Amniotic epithelial cell (primary cell): ENCODE measurements at regions not wholly inside any gene's neighbourhood (a gene's known extent, or its start where the extent isn't known, plus 50 kb on each side); places are given as distances from the start of the nearest gene placed in this dataset.
A peak's percentile ranks its signal among the peaks of the same experiment; 100 is the strongest.

ENCODE experiments used
- DNase-seq: peaks from one replicate; pipeline ENCODE4 v3.0.0-alpha.2; 2010; ENCODE audit warnings: low read depth

DNA sequence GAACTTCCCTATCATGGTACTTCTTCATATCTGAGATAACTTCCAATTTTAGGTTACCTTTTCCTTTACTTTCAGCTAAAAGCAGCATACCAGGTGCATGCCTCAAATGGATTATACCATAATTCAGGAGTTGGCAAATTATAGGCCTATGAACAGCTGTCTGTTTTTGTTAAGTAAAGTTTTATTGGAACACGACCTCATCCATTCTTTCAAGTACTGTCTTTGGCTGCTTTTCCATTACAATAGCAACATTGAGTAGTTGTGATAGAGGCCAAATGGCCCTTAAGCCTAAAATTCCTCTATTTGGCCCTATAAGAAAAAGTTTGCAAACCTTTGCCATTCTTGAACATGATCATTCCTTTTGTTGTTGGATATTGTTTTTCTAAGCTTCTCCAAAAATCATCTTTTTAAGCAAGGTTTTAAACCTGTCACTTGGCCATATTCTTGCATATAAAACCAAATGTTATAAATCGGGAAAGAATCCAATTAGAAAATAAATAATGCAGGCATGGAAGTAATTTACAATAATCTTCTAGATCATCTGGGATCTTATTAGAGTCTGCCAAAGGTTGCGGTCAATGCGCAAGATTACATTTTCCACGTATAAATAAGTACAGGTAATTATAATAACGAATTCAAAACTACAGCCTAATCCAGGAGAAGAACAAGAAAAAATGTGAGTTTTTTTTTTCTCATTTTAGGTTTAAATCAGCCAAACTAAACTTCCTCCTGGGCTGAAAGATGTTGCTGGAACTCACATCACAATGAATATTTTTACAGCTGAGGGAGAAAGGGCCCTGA lies 226.5 kb upstream of the ANKRD55 start:
- DNase-seq, result no peak

DNA sequence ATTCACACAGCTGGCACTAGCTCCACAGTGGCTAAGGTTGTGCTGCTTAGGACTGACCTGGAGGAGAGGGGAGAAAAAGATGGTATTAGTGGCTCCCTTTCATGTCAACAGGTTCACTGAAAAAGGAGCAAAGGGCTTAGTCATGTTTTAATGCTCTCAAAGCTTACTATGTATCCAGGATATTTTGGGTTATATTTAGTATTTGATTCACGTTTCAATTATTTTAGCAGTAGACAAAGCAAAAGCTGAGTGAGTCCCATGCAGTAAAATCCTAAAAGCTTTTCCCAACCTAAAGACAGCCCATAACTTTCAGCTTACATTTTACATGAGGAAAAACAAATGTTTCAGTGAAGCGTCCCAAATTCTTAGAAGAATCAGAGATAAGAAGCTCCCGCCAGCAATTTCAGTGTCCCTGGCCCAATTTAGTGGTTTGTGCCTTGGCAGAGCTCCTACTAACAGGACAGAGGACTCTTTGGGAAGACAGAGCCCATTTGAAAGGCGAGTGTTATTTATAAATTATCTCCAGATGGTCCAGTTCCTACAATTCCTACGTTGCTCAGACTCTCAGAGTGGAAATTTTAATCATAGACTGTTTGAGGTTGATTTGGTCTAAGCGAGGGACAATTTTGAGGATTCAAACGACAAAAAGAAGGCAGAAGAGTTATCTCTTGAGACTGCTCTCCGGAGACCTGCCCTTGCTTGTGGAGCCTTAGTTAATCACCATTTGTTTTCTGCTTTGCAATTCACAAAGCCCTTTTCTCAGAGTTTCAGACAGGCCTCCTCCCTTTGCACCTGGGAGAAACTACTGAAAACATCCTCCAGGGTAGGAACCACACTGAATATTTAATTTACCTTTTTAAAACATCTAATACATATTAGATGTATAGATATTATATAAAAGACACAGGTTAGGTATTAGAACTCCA lies 225.0 kb upstream of the ANKRD55 start:
- DNase-seq, result no peak

DNA sequence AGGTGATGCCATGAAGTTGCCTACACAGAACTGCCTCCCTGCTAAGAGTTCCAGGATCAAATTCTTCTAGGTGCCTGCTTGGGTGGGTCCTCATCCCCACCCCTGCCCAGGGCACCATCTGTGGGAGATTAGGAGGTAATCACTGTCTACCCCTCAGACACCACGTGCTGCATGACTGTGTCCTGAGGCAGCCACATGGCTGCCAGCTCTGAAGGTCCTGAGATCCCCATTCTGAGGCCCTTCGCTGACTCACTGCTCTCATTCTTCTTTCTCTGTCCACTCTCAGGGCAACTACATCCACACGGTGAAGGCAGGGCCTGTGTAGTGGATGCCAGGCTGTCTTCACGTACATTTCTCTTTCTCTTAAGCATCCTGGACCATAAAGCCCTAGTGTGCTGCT lies 222.9 kb upstream of the ANKRD55 start:
- DNase-seq, result peak; percentile 60

DNA sequence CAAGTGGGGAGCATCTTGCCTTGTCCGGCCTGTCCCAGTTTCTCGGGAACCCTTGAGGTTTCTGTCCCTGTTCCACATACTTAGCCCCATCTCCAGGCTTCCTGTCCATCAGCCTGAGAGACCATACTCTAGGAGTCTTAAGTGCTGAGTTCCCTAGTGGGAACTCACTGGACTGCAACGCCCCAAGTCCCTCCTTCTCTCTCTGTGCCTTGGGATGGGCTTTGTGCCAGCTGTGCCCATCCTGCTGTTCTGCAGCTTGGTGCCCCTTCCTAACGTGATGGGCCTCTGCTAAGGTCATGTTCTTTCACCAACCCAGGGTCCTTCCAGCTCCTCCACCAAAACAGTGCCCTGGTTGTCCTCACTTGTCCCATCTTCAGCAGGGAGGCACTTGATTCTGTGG lies 222.3 kb upstream of the ANKRD55 start:
- DNase-seq, result no peak

DNA sequence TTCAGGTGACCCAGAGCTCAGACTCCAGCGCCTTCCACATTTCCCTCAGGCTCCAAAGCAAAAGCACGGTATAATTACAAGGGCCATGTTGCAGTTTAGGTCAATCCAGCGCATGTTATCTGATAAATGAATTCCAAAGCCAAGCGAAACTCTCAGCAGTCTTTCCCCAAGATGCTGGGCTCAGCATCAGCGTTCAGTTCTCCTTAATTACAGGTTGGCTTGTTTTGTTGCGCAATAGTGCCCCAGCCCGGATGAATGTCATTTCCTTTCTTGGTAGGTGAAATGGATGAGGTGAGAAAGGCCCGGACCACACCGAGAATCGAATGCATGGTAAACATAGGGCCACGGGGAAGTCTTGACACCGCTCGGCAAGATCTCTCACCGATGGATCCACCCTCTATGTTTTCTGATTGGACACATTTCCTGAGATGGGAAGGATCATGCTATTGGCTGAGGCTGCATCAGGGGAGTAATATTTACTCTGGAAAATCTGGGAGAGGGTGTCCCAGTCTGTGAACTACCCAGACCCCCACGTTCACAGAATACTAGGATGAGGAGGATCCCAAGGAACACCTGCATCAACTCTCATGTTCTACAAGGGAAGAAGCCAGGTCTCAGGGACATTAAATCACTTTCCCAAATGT lies 221.2 kb upstream of the ANKRD55 start:
- DNase-seq, result no peak

DNA sequence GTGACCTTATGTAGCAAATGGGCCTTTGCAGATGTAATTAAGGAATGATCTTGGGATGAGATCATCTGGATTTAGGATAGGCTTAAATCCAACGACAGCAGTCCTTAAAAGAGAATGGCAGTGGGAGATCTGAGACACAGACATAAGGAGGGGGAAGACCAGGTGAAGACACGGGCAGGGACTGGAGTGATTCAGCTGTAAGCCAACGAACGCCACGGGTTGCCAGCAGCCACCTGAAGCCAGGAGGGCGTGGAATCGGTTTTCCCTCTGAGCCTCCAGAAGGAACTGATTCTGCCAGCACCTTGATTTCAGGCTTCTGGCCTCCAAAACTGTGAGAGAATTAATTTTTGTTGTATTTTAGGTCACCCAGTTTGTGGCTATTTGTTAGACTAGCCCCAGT lies 218.6 kb upstream of the ANKRD55 start:
- no peak for DNase-seq

DNA sequence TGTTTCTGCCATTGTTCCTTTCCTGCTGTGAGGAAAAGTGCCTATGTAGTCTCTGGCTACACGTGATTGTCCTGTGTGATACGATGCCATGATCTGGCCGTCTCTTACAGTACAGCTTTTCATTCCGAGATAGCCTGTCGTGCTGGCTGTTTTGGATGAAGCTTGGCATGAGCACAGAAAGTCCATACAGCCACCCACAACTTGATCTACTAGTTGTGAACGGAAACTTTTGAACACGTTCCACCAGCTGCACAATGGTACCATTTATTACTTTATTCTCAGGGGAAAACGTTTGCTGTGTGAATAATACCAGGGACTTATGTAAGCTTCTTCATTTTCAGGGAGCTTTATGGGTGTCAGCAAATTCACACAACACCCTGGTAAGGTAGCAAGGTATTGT lies 217.6 kb upstream of the ANKRD55 start:
- no peak for DNase-seq

DNA sequence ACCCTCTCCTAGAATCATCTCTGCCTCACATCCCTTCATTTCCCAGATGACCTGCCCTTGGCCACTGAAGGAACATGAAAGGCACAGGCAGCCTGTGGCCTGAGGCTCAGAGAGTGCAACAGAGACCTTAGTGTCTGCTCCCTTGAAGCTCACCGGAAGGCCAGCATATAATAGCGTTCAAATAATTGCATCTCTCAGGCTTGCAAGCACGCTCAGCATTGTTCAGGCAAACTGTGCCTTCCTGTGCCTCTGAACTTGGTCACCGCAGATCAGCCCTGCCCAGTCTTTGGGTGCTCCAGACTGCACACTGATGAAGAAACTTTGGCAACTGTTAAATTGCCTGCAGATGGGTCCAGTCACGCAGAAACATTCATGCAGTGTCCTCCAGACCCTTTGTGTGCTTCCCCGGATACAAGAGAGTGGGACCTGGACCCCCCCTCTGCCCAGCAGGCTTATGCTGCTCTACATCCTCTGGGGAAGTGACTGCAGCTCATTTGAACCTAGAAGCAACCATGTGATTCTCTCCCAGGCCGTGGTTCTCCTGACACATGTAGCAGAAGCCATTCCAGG lies 216.0 kb upstream of the ANKRD55 start:
- no peak for DNase-seq

DNA sequence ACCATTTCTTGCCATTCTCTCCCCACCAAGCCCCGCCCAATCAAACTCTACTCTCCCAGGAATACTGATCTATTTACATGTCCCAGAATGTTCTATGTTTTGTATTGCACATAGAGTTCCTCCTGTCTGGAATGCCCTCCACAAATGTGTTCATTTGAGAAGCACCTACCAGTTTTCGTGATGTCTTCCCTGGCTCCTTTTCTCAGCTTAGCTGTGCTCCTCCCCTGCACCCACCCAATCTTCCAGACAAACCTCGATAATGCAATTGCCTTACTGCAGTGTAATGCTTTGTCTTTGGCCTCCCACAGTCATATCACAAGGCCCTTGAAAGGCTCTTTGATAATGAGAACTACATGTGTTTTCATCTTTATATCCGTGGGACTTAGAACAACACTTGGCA lies 214.5 kb upstream of the ANKRD55 start:
- DNase-seq, result peak; percentile 51

DNA sequence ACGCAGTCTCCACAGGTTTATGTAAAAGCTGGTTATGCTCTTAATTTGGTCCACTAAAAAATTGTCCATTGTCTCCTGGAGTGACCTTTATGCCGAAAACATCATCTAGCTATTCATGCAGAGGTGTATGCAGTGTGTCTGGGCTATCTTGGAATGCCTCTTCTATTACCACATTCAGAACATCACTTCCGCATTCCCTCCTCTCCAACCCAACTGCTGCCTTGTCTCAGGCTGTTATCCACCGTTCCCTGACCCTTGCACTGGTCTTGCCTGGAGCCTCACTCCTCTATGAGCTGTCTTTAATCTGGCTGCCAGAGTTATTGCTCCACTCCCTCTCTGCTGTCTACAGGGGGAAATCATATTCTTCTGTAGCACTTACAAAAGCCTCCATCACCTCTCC lies 214.1 kb upstream of the ANKRD55 start:
- DNase-seq, result peak; percentile 99

DNA sequence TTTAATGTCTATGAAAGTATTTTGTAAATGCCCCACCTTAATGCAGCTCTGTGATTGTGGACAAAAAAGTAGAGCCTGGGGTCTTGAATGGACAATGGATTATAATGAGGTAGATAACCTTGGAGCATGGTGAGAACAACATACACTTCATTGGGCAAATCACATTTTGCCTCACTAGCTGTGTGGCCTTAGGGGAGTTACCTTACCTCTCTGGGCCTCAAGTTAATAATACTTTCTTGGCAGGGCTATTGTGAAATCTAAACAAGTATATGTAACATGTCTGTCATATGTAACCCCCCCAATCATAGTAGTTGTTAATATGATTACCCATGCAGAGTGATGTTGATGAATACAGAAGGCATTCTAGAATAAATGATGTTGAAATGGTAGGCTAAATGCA lies 213.6 kb upstream of the ANKRD55 start:
- no peak for DNase-seq

DNA sequence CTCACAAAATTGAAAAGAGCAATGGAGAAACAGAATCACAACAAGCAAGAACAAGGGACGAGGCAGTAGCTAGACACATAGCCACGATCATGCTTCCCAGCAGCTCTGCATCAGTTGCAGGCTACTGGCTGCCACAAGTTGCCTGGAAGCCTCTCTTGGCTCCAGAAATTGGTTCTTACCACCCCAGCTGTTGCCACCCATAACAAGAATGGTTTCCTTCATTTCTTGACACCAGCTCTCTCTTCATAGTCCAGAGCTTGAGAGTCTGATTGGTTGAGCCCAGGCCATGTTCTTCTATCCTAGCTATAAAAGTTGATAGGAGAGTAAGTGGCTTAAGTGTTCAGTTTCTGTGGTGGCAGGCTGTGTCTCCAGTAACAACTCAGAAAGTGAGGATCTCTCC lies 210.7 kb upstream of the ANKRD55 start:
- DNase-seq, result no peak

DNA sequence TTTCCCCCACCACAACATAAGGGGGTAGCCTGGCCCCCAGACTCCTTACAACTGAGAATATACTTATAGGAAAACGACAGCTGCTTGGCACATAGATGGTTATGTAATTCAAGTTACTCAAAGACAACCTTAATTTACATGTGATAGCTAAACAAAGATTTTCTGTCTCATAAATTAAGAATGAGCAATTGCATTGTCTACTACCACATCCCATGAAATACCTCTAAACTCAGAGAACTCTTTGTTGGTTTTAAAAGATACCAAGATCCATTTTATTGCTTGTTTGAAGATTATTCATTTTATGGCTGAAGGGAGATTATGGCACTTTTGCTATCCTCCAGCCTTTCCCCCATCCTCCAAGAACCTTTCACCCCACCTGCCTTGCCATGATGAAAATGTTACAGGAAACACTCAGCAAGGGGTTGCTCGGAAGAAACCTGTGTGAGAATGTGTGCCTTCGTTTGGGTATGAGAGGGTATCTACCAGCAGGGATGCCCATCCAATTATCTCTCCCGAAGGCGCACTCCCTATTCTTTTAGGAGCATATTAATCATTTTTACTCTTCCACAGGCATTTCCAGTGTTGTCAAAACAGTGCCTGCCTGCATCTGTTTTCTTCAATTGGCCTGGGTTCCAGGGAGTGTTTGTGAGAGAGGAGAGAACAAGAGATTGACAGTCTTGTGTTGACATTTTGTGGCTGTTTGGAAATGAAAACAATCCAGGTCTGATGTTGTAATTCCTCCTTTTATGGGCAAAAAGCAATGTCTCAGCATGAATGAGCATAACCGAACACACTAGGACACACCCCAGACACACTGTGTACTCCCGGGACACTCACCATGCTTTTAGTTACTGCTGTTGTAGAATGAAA lies 208.0 kb upstream of the ANKRD55 start:
- DNase-seq, result peak; percentile 99

DNA sequence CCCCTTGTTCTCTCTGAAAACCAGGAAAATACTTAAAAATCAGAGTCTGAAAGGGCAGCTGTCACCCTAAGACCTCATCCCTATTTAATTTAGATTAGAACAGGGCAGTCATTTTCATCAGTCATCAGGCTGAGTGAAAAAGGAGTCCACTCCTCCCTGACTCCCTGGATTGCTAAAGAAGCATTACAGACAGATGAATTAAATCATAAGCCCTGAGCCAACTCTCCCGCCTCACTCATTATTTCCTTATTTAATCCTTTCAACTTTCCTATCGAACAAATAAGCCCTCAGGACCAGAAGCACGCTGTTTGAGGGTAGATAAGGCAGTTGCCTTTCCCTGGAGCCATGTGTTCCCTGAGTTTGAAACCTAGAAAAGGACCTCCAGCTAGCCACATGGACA lies 201.9 kb upstream of the ANKRD55 start:
- DNase-seq, result peak; percentile 56

DNA sequence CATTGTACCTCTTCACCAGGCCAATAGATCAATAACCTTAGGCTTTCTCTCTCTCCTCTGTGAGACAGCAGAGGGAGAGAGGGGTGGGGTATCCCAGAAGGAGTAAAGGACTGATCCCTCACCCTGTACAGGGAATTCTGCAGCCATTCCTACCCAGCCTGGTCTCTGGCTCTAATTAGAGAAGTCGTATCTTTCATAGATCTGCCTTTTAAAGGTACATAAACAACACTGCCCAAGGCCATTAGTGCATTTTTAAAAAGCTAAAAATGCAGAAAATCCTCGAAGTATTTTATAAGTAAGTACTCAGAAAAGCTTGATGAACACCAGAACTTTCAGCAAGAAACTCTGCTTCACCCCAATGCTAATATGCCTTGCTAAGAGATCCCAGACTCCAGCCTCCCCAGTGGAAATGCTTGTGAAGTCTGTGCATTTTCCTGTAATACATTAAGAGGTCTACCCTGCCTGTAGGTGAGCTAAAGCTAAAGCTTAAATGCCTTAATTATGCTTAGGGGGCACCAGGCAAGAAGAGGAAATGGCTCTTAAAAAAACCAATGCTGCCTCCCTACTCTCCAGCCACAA lies 200.0 kb upstream of the ANKRD55 start:
- DNase-seq, result no peak

DNA sequence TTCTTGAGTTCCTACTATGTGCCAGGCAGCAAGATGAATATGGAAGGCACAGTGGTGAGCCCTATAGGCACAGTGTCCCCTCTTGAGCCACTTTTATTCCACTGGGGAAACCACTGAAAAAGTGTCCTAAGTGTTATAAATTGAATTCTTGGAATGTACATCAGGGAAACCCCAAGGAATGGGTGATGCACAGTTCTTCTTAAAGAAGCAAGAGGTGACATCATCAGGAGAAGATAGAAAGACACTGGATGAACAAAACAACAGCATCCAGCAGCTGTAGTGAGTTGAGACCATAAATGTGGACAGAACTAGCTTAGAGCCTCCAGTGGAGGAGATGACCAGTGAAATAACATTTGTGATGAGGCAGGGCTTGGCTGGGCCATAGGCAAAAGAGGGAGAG lies 199.2 kb upstream of the ANKRD55 start:
- DNase-seq, result peak; percentile 55

DNA sequence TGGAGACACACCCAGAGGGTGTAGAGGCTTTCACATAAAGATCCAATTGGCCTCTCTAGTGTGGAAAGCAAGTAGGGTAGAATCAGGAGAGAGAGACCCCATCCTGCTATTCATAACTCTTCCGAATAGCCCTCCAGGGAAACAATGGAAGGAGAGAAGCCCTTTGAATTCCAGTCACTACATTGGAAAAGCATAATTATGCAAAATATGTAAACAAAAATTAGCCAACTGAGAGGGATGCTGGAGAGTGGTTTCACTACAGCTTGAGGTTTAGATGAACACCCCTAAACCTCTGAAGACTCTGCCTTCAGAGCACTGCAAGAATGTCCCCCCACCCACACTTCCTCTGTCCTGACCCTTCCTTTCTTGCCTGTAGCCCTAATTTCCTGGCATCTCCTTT lies 197.3 kb upstream of the ANKRD55 start:
- DNase-seq, result no peak

DNA sequence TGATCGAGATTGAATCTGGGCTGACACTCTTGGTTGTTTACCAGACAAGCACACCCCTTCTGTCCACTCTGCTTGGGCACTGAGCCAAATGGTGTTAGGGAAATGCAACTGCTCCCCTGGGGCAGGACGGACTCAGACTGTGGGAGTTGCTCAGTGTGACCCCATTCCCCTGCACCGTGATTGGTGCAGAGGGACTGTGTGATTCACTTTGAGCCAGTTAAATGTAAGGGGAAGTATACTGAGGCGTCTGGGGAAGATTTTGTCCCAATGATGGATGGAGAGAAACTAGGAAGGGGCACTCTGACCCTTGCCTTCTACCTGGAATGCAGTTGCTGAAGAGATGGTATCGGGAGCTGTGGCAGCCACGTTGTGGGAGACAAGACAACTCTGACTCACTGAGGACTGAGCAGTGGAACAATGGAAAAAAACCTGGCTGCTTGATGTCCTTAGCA lies 196.0 kb upstream of the ANKRD55 start:
- DNase-seq, result peak; percentile 81

DNA sequence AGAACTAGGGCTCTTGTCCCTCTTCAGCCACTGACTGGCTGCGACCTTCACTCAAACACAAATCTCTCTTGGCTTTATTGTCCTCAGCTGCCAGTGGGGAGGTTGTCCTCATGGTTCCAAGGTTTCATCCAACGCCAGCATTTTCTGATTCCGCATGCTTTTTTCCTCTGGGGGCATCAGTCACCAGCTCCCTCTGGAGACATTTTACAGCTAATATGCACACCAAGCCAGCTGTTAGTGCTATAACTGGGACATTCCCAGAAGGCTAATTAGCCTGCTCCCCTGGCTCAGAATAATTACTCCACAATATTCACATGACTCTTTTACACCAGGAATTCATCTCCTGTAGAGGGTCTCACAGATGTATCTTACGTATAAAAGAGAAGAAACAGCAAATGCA lies 193.6 kb upstream of the ANKRD55 start:
- no peak for DNase-seq

DNA sequence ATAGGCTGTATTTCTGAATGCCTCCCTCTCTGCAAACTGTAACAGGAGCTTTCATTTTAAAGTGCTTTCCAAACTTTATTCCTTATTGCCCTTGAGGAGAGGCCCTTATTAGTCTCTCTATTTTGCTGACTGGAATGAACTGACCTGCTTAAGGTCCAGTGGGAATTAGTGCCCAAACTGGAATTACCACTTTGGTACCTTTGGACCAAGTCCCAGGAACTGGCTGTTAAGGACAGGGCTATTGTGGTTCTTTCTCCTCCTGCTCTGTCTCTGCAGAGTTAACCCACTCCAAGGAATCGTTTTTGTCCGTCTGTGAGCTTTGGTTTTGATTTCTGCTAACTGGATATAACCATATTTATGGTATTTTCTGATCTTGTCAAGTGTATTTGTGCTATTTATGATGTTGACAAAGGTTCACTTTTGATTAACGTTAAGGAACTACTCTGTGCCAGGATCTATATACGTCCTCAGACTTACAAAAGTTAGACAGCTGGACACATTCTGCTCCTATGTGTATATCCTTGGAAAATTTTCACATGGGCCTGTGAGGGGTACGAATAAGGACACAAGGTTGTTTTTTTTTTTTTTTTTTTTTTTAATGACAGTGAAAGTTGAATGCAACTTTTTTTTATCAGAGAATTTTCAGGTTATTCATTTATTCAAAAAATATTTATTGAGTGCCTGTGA lies 189.1 kb upstream of the ANKRD55 start:
- no peak for DNase-seq
